Vagina (tissue), 2 donors: ENCODE measurements at regions not wholly inside any gene's neighbourhood (a gene's known extent, or its start where the extent isn't known, plus 50 kb on each side); places are given as distances from the start of the nearest gene placed in this dataset.

ENCODE experiments used
- POLR2A ChIP-seq, 2 donors: fragments of 450-650 bp; IDR thresholded peaks; one replicate each; pipeline ENCODE4 v1.6.1; 2017; ENCODE audit warnings: antibody characterized with exemption in 2 of 2, mild to moderate bottlenecking in 2 of 2, moderate library complexity in 2 of 2
- POLR2AphosphoS5 ChIP-seq, 2 donors: sonication (generic); formaldehyde crosslinking; IDR thresholded peaks; one replicate each; pipeline ENCODE4 v1.9.0; 2017; ENCODE audit warnings: antibody characterized with exemption in 2 of 2, mild to moderate bottlenecking in 2 of 2, low read depth in 1 of 2; ENCODE audit not compliant: insufficient read depth in 1 of 2
- TF ChIP-seq, protein P1 (sequence below), 3 experiments: fragments of 450-650 bp in 2 of 3; fragments of 200-600 bp in 1 of 3; sonication (generic) in 1 of 3; IDR thresholded peaks; one replicate each; pipeline ENCODE4 v1.5.1; 2017 to 2019; ENCODE audit warnings: antibody characterized with exemption in 3 of 3, mild to moderate bottlenecking in 2 of 3, moderate library complexity in 2 of 3

DNA sequence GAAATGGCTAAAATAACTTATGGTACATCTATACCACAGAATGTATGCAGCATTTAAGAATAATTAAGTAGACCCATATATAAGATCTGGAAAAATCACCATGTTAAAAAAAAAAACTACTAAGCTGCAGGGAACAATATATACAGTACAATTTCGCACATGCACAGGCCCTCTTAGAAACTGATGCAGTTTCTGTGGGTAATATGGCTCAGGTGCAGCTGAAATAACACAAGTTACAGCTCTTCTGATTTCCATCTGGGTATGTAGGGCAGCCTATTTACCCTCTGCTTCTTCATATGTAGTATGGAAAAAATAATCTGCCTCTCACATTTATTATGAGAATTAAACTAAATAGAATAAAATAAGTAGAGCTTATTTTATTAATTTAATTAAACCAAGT, 82.9 kb downstream of the YIPF5 start:
- no peak for TF ChIP-seq POLR2A (IDR thresholded peaks at IDR 0.05)
- TF ChIP-seq, protein P1, sequence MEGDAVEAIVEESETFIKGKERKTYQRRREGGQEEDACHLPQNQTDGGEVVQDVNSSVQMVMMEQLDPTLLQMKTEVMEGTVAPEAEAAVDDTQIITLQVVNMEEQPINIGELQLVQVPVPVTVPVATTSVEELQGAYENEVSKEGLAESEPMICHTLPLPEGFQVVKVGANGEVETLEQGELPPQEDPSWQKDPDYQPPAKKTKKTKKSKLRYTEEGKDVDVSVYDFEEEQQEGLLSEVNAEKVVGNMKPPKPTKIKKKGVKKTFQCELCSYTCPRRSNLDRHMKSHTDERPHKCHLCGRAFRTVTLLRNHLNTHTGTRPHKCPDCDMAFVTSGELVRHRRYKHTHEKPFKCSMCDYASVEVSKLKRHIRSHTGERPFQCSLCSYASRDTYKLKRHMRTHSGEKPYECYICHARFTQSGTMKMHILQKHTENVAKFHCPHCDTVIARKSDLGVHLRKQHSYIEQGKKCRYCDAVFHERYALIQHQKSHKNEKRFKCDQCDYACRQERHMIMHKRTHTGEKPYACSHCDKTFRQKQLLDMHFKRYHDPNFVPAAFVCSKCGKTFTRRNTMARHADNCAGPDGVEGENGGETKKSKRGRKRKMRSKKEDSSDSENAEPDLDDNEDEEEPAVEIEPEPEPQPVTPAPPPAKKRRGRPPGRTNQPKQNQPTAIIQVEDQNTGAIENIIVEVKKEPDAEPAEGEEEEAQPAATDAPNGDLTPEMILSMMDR (IDR thresholded peaks at IDR 0.05): no peak
- no peak for TF ChIP-seq POLR2AphosphoS5 (IDR thresholded peaks at IDR 0.05; ENCODE audit: insufficient read depth in 1 of 2, low read depth in 1 of 2)
